IMR-90 (cell line): ENCODE measurements at regions not wholly inside any gene's neighbourhood (a gene's known extent, or its start where the extent isn't known, plus 50 kb on each side); places are given as distances from the start of the nearest gene placed in this dataset.

Experiments used
- ATAC-seq: fragments of 200-7000 bp; cut with Tn5 transposase; 2 replicates; pipeline ENCODE4 v1.9.1; 2020; ENCODE audit warnings: low read depth, mild to moderate bottlenecking, moderate library complexity
- BruUV-seq: library from RNA; stranded (reverse); fragments of 400-500 nt; replicated peaks from 2 replicates; lab custom pipeline; 2021; lab: Mats Ljungman, UMichigan
- CTCF ChIA-PET: fragments of 300-600 bp; formaldehyde crosslinking; extraction: SDS; loops from one replicate; lab custom pipeline; 2021; ENCODE audit warnings: antibody characterized with exemption; lab: Yijun Ruan, JAX
- POLR2A ChIA-PET: fragments of 300-600 bp; sonication (Branson Sonifier 250); formaldehyde crosslinking; loops from one replicate; lab custom pipeline; 2022; ENCODE audit warnings: antibody characterized with exemption; ENCODE audit not compliant: unreplicated experiment; lab: Charles Lee
- DNase-seq: peaks from one replicate; pipeline ENCODE4 v3.0.0; 2013
- H2AFZ ChIP-seq: replicated peaks from 2 replicates; pipeline ENCODE3; 2013; ENCODE audit warnings: low read length, mild to moderate bottlenecking; ENCODE audit not compliant: poor library complexity
- H2AK5ac ChIP-seq: 2 replicates; pipeline ENCODE4 v1.6.1; 2013; ENCODE audit warnings: low read depth, low read length, inconsistent platforms
- H2AK9ac ChIP-seq: replicated peaks from 2 replicates; pipeline ENCODE3; 2013; ENCODE audit warnings: mild to moderate bottlenecking, low read depth, low read length, moderate library complexity; ENCODE audit not compliant: poor library complexity
- H2BK120ac ChIP-seq: 2 replicates; pipeline ENCODE4 v1.6.1; 2013; ENCODE audit warnings: low read depth, low read length, inconsistent platforms
- H2BK15ac ChIP-seq: 3 replicates; pipeline ENCODE4 v1.6.1; 2013; ENCODE audit warnings: low read depth, low read length, inconsistent platforms
- H2BK20ac ChIP-seq: 2 replicates; pipeline ENCODE4 v1.6.1; 2013; ENCODE audit warnings: low read depth, mild to moderate bottlenecking, inconsistent platforms, low read length, moderate library complexity
- H2BK5ac ChIP-seq: 2 replicates; pipeline ENCODE4 v1.6.1; 2013; ENCODE audit warnings: mild to moderate bottlenecking, low read depth, low read length, inconsistent platforms; ENCODE audit not compliant: poor library complexity, severe bottlenecking
- H3K14ac ChIP-seq: replicated peaks from 2 replicates; pipeline ENCODE4 v1.6.1; 2013; ENCODE audit warnings: low read depth, low read length, inconsistent platforms
- H3K18ac ChIP-seq: 2 replicates; pipeline ENCODE4 v1.6.1; 2013; ENCODE audit warnings: low read depth, low read length, control low read depth
- H3K23ac ChIP-seq: 2 replicates; pipeline ENCODE4 v1.6.1; 2013; ENCODE audit warnings: low read depth, low read length, inconsistent platforms
- H3K27ac ChIP-seq: 2 replicates; pipeline ENCODE4 v1.5.1; 2013; ENCODE audit warnings: mild to moderate bottlenecking, control low read depth, low read length; ENCODE audit not compliant: insufficient read depth
- H3K27me3 ChIP-seq: 2 replicates; pipeline ENCODE4 v1.6.1; 2013; ENCODE audit warnings: low read length; ENCODE audit not compliant: control insufficient read depth, insufficient read depth
- H3K36me3 ChIP-seq: 2 replicates; pipeline ENCODE4 v1.6.1; 2013; ENCODE audit warnings: low read length, mixed read lengths; ENCODE audit not compliant: control insufficient read depth, insufficient read depth
- H3K4ac ChIP-seq: 2 replicates; pipeline ENCODE4 v1.6.1; 2013; ENCODE audit warnings: low read depth, low read length, inconsistent platforms
- H3K4me1 ChIP-seq: 2 replicates; pipeline ENCODE4 v1.6.1; 2013; ENCODE audit warnings: low read length, mixed read lengths; ENCODE audit not compliant: control insufficient read depth, insufficient read depth
- H3K4me2 ChIP-seq: 2 replicates; pipeline ENCODE4 v1.6.1; 2013; ENCODE audit warnings: low read depth, mild to moderate bottlenecking, control low read depth, low read length, moderate library complexity
- H3K4me3 ChIP-seq: 2 replicates; pipeline ENCODE4 v1.5.1; 2013; ENCODE audit warnings: low read depth, mild to moderate bottlenecking, control low read depth, low read length, moderate library complexity; ENCODE audit not compliant: insufficient read depth
- H3K56ac ChIP-seq: 2 replicates; pipeline ENCODE4 v1.6.1; 2013; ENCODE audit warnings: low read length, inconsistent platforms; ENCODE audit not compliant: insufficient read depth; ENCODE audit errors: extremely low read depth
- H3K79me1 ChIP-seq, 2 experiments: 2 replicates each; pipeline ENCODE4 v1.6.1; 2013; ENCODE audit warnings: low read length in 2 of 2, inconsistent platforms in 1 of 2, low read depth in 1 of 2
- H3K9ac ChIP-seq: 2 replicates; pipeline ENCODE4 v1.6.1; 2013; ENCODE audit warnings: low read depth, low read length, control low read depth
- H3K9me1 ChIP-seq: 2 replicates; pipeline ENCODE4 v1.6.1; 2013; ENCODE audit warnings: low read length, inconsistent platforms; ENCODE audit not compliant: insufficient read depth
- H3K9me3 ChIP-seq: 2 replicates; pipeline ENCODE4 v1.6.1; 2013; ENCODE audit warnings: low read length; ENCODE audit not compliant: control insufficient read depth, insufficient read depth
- H4K20me1 ChIP-seq: 2 replicates; pipeline ENCODE4 v1.6.1; 2013; ENCODE audit warnings: low read length, inconsistent platforms; ENCODE audit not compliant: insufficient read depth
- H4K5ac ChIP-seq: 2 replicates; pipeline ENCODE4 v1.6.1; 2013; ENCODE audit warnings: mild to moderate bottlenecking, low read depth, low read length, control low read depth
- H4K8ac ChIP-seq, 2 experiments: 2 replicates each; pipeline ENCODE4 v1.6.1; 2013; ENCODE audit warnings: low read depth in 2 of 2, low read length in 2 of 2, control low read depth in 1 of 2, inconsistent platforms in 1 of 2
- H4K91ac ChIP-seq: 2 replicates; pipeline ENCODE4 v1.6.1; 2013; ENCODE audit warnings: low read depth, low read length, inconsistent platforms; ENCODE audit not compliant: insufficient read depth
- MAZ ChIP-seq: IDR thresholded peaks from 2 replicates; pipeline ENCODE4 v1.6.1; 2012; ENCODE audit warnings: low read depth, mild to moderate bottlenecking, low read length, improper control_type of control experiment, moderate library complexity, borderline replicate concordance
- WGBS, 2 experiments: methylation state at CpG; one replicate each; pipeline versions ENCODE4 v1.1.5 to v1.1.7; 2013; ENCODE audit warnings: missing lambda C conversion rate in 2 of 2; ENCODE audit not compliant: insufficient read length in 1 of 2; ENCODE audit errors: extremely low coverage in 2 of 2; 5-methylcytosine and 5-hydroxymethylcytosine counted together
- dilution Hi-C: fragments of 300-500 bp; cut with HindIII; formaldehyde crosslinking; loops from one replicate; pipeline ENCODE4 v1.14.3; 2018; ENCODE audit warnings: low sequenced_read_pairs; ENCODE audit not compliant: unreplicated experiment
- in situ Hi-C: fragments of 300-500 bp; cut with MboI; formaldehyde crosslinking; loops from 3 replicates; pipeline ENCODE4 v1.14.3; 2019; ENCODE audit warnings: low sequenced_read_pairs, inconsistent platforms, mixed read lengths
- intact Hi-C: fragments of 100-400 bp; cut with micrococcal nuclease; formaldehyde crosslinking; loops from 2 replicates; pipeline ENCODE4 v1.10.0; 2022

GRCh38 chr5:3047212-3047774 is 295.8 kb upstream of the IRX2 start:
- no peaks in the 10 kb centered on the region for H3K4me1 ChIP-seq
- no peak overlapping the region for H3K4me2 ChIP-seq
- DNase-seq: no peak
- H2BK15ac ChIP-seq: no peak overlapping the region
- H3K36me3 ChIP-seq: no peaks in the 10 kb centered on the region
- no peak overlapping the region for H3K4ac ChIP-seq
- no peak overlapping the region for H2AK9ac ChIP-seq
- no peak for ATAC-seq
- H2AK5ac ChIP-seq: no peak overlapping the region
- no peak overlapping the region for H4K5ac ChIP-seq
- no peak for TF ChIP-seq MAZ
- no peak overlapping the region for H4K8ac ChIP-seq
- no peak overlapping the region for H2BK120ac ChIP-seq
- H3K14ac ChIP-seq: no peak overlapping the region
- dilution Hi-C loops: no loop called here
- peaks cover 34% of the 10 kb centered on the region for H3K9me3 ChIP-seq
- no peaks in the 10 kb centered on the region for H4K20me1 ChIP-seq
- no peak overlapping the region for H2AFZ ChIP-seq
- BruUV-seq: no TSS peak
- H2BK20ac ChIP-seq: no peak overlapping the region
- H3K18ac ChIP-seq: no peak overlapping the region
- H2BK5ac ChIP-seq: no peak overlapping the region
- no peak overlapping the region for H3K9ac ChIP-seq
- 100% methylated on average over 2 of the region's 8 CpGs; no CpG with 5 or more reads in 1 of the 2 experiments for WGBS, 2 experiments
- intact Hi-C loops: no loop called here
- H4K91ac ChIP-seq: no peak overlapping the region
- H3K27ac ChIP-seq: no peak overlapping the region
- POLR2A ChIA-PET: no interaction called here
- H3K27me3 ChIP-seq: no peaks in the 10 kb centered on the region
- CTCF ChIA-PET: no interaction called here
- H3K79me1 ChIP-seq: no peaks in the 10 kb centered on the region
- H3K9me1 ChIP-seq: no peaks in the 10 kb centered on the region
- H3K4me3 ChIP-seq: no peak overlapping the region
- no peak overlapping the region for H3K56ac ChIP-seq
- in situ Hi-C loops: no loop called here
- H3K23ac ChIP-seq: no peak overlapping the region
